Activated CD4-positive, alpha-beta T cell treated with anti-CD3 and anti-CD28 coated beads, Interleukin-2, amount 10 ng/mL, durations not matched to agents 7 days and 5 days (primary cell): ENCODE measurements at regions not wholly inside any gene's neighbourhood (a gene's known extent, or its start where the extent isn't known, plus 50 kb on each side); places are given as distances from the start of the nearest gene placed in this dataset.

Experiments
- CTCF ChIA-PET: fragments of 350-600 bp; sonication (Branson Sonifier 250); formaldehyde crosslinking; loops from one replicate; lab custom pipeline; 2021; ENCODE audit warnings: antibody characterized with exemption; lab: Charles Lee
- POLR2A ChIA-PET: fragments of 350-600 bp; sonication (Branson Sonifier 250); formaldehyde crosslinking; loops from one replicate; lab custom pipeline; 2021; ENCODE audit warnings: antibody characterized with exemption; lab: Charles Lee
- DNase-seq: peaks from one replicate; pipeline ENCODE4 v3.0.0-alpha.2; 2020
- H3K27ac Mint-ChIP-seq: one replicate; pipeline ENCODE4 v1.8.0; 2021; ENCODE audit warnings: mild to moderate bottlenecking, moderate library complexity, mixed read lengths
- H3K27me3 Mint-ChIP-seq: one replicate; pipeline ENCODE4 v1.8.0; 2021; ENCODE audit warnings: mixed read lengths
- H3K36me3 Mint-ChIP-seq: one replicate; pipeline ENCODE4 v1.8.0; 2021; ENCODE audit warnings: low read depth, mixed read lengths
- H3K4me1 Mint-ChIP-seq: one replicate; pipeline ENCODE4 v1.8.0; 2021; ENCODE audit warnings: mixed read lengths
- H3K4me3 Mint-ChIP-seq: one replicate; pipeline ENCODE4 v1.8.0; 2021; ENCODE audit warnings: mild to moderate bottlenecking, moderate library complexity, mixed read lengths
- H3K9me3 Mint-ChIP-seq: one replicate; pipeline ENCODE4 v1.8.0; 2021; ENCODE audit warnings: mixed read lengths

- no peaks in the 10 kb centered on the region for H3K9me3 Mint-ChIP-seq
These were observed 939.5 kb upstream of the CHAC2 start for GRCh38 chr2:52828112-52828511.

GRCh38 chr2:52821631-52822030 lies 946.0 kb upstream of the CHAC2 start:
- no peak overlapping the region for H3K27ac Mint-ChIP-seq
- CTCF ChIA-PET = no interaction called here

More at GRCh38 chr2:52828112-52828511, 939.5 kb upstream of the CHAC2 start:
- ChIA-PET CTCF (no interaction called here), POLR2A (no interaction called here)
- Mint-ChIP-seq H3K4me1 (no peaks in the 10 kb centered on the region), H3K27ac (no peak overlapping the region), H3K27me3 (no peaks in the 10 kb centered on the region), H3K4me3 (no peak overlapping the region), H3K36me3 (no peaks in the 10 kb centered on the region)
- DNase-seq = no peak

GRCh38 chr2:52818958-52819357 lies 948.6 kb upstream of the CHAC2 start:
- H3K4me1 Mint-ChIP-seq = no peaks in the 10 kb centered on the region
- ChIA-PET POLR2A (no interaction called here), CTCF (no interaction called here)
- H3K27ac Mint-ChIP-seq = no peak overlapping the region
- peaks cover 5% of the 10 kb centered on the region for H3K9me3 Mint-ChIP-seq
- no peaks in the 10 kb centered on the region for H3K27me3 Mint-ChIP-seq
- no peaks in the 10 kb centered on the region for H3K36me3 Mint-ChIP-seq
- no peak for DNase-seq
- no peak overlapping the region for H3K4me3 Mint-ChIP-seq

More at GRCh38 chr2:52821631-52822030, 946.0 kb upstream of the CHAC2 start:
- Mint-ChIP-seq H3K9me3 (no peaks in the 10 kb centered on the region), H3K4me3 (no peak overlapping the region), H3K36me3 (no peaks in the 10 kb centered on the region), H3K27me3 (no peaks in the 10 kb centered on the region), H3K4me1 (no peaks in the 10 kb centered on the region)
- POLR2A ChIA-PET = no interaction called here
- DNase-seq = no peak

- H3K36me3 Mint-ChIP-seq = no peaks in the 10 kb centered on the region
- no peak overlapping the region for H3K4me3 Mint-ChIP-seq
- no peaks in the 10 kb centered on the region for H3K27me3 Mint-ChIP-seq
- H3K27ac Mint-ChIP-seq = no peak overlapping the region
- peaks cover 8% of the 10 kb centered on the region for H3K9me3 Mint-ChIP-seq
- no peak for DNase-seq
- H3K4me1 Mint-ChIP-seq = no peaks in the 10 kb centered on the region
- POLR2A ChIA-PET = no interaction called here
- CTCF ChIA-PET = no interaction called here
These were observed 957.1 kb upstream of the CHAC2 start for GRCh38 chr2:52810460-52810859.

- no peaks in the 10 kb centered on the region for H3K36me3 Mint-ChIP-seq
- ChIA-PET POLR2A (no interaction called here), CTCF (no interaction called here)
- no peak overlapping the region for H3K27ac Mint-ChIP-seq
- H3K4me1 Mint-ChIP-seq = no peaks in the 10 kb centered on the region
- peaks cover 2% of the 10 kb centered on the region for H3K9me3 Mint-ChIP-seq
- DNase-seq = no peak
- no peaks in the 10 kb centered on the region for H3K27me3 Mint-ChIP-seq
- H3K4me3 Mint-ChIP-seq = no peak overlapping the region
These were observed 961.6 kb upstream of the CHAC2 start for GRCh38 chr2:52805901-52806410.

GRCh38 chr2:52794581-52794980 lies 973.0 kb upstream of the CHAC2 start:
- POLR2A ChIA-PET = no interaction called here
- CTCF ChIA-PET = no interaction called here
- peaks cover 8% of the 10 kb centered on the region for H3K9me3 Mint-ChIP-seq
- no peak overlapping the region for H3K4me3 Mint-ChIP-seq
- H3K27ac Mint-ChIP-seq = no peak overlapping the region
- H3K27me3 Mint-ChIP-seq = no peaks in the 10 kb centered on the region
- DNase-seq = no peak
- H3K4me1 Mint-ChIP-seq = no peaks in the 10 kb centered on the region
- H3K36me3 Mint-ChIP-seq = no peaks in the 10 kb centered on the region

- Mint-ChIP-seq H3K9me3 (peaks cover under 1% of the 10 kb centered on the region), H3K4me3 (no peak overlapping the region)
- CTCF ChIA-PET = interaction anchor here (0.6 kb wide), 1 partner anchor 1058 kb away, joined by 4 read pairs; no protein-coding TSS in a partner anchor
These were observed 988.2 kb upstream of the CHAC2 start for GRCh38 chr2:52779446-52779845.

GRCh38 chr2:52776571-52776970 lies 991.0 kb upstream of the CHAC2 start:
- Mint-ChIP-seq H3K27ac (no peak overlapping the region), H3K36me3 (no peaks in the 10 kb centered on the region), H3K4me3 (no peak overlapping the region), H3K27me3 (no peaks in the 10 kb centered on the region), H3K9me3 (peaks cover 6% of the 10 kb centered on the region), H3K4me1 (no peaks in the 10 kb centered on the region)
- POLR2A ChIA-PET = no interaction called here
- no peak for DNase-seq
- CTCF ChIA-PET = no interaction called here

More at GRCh38 chr2:52779446-52779845, 988.2 kb upstream of the CHAC2 start:
- Mint-ChIP-seq H3K36me3 (no peaks in the 10 kb centered on the region), H3K27me3 (no peaks in the 10 kb centered on the region), H3K27ac (no peak overlapping the region), H3K4me1 (no peaks in the 10 kb centered on the region)
- no peak for DNase-seq
- POLR2A ChIA-PET = no interaction called here

- Mint-ChIP-seq H3K36me3 (no peaks in the 10 kb centered on the region), H3K4me1 (no peaks in the 10 kb centered on the region), H3K27me3 (no peaks in the 10 kb centered on the region), H3K4me3 (no peak overlapping the region), H3K27ac (no peak overlapping the region), H3K9me3 (peaks cover 7% of the 10 kb centered on the region)
- no peak for DNase-seq
- ChIA-PET POLR2A (no interaction called here), CTCF (no interaction called here)
These were observed 991.9 kb upstream of the CHAC2 start for GRCh38 chr2:52775674-52776073.

- no peak overlapping the region for H3K27ac Mint-ChIP-seq
- H3K4me1 Mint-ChIP-seq = no peaks in the 10 kb centered on the region
- no peaks in the 10 kb centered on the region for H3K36me3 Mint-ChIP-seq
- DNase-seq = no peak
- no peak overlapping the region for H3K4me3 Mint-ChIP-seq
- no peaks in the 10 kb centered on the region for H3K27me3 Mint-ChIP-seq
- ChIA-PET CTCF (interaction anchor here (1.0 kb wide), 1 partner anchor 9 kb away, joined by 3 read pairs; no protein-coding TSS in a partner anchor), POLR2A (no interaction called here)
- peaks cover 6% of the 10 kb centered on the region for H3K9me3 Mint-ChIP-seq
These were observed 1001.9 kb upstream of the CHAC2 start for GRCh38 chr2:52765735-52766134.

- DNase-seq = no peak
- ChIA-PET CTCF (no interaction called here), POLR2A (no interaction called here)
- Mint-ChIP-seq H3K9me3 (peaks cover 9% of the 10 kb centered on the region), H3K4me1 (no peaks in the 10 kb centered on the region), H3K4me3 (no peak overlapping the region), H3K27ac (no peak overlapping the region), H3K36me3 (no peaks in the 10 kb centered on the region), H3K27me3 (no peaks in the 10 kb centered on the region)
These were observed 1017.8 kb upstream of the CHAC2 start for GRCh38 chr2:52749764-52750163.

GRCh38 chr2:52745144-52745543 lies 1022.5 kb upstream of the CHAC2 start:
- CTCF ChIA-PET = no interaction called here
- no peak for DNase-seq
- H3K27me3 Mint-ChIP-seq = no peaks in the 10 kb centered on the region
- no peaks in the 10 kb centered on the region for H3K4me1 Mint-ChIP-seq
- H3K36me3 Mint-ChIP-seq = no peaks in the 10 kb centered on the region
- H3K27ac Mint-ChIP-seq = no peak overlapping the region
- POLR2A ChIA-PET = no interaction called here
- H3K4me3 Mint-ChIP-seq = no peak overlapping the region
- H3K9me3 Mint-ChIP-seq = peaks cover 9% of the 10 kb centered on the region

GRCh38 chr2:52732849-52733395 lies 1034.7 kb upstream of the CHAC2 start:
- Mint-ChIP-seq H3K27me3 (no peaks in the 10 kb centered on the region), H3K9me3 (peaks cover 8% of the 10 kb centered on the region), H3K4me3 (no peak overlapping the region), H3K27ac (no peak overlapping the region), H3K4me1 (no peaks in the 10 kb centered on the region), H3K36me3 (no peaks in the 10 kb centered on the region)
- DNase-seq = no peak
- CTCF ChIA-PET = no interaction called here
- POLR2A ChIA-PET = no interaction called here

- peaks cover 18% of the 10 kb centered on the region for H3K9me3 Mint-ChIP-seq
- no peak overlapping the region for H3K4me3 Mint-ChIP-seq
- no peak for DNase-seq
- H3K27ac Mint-ChIP-seq = no peak overlapping the region
- H3K36me3 Mint-ChIP-seq = no peaks in the 10 kb centered on the region
- POLR2A ChIA-PET = no interaction called here
- H3K4me1 Mint-ChIP-seq = no peaks in the 10 kb centered on the region
- CTCF ChIA-PET = no interaction called here
- no peaks in the 10 kb centered on the region for H3K27me3 Mint-ChIP-seq
These were observed 1043.0 kb upstream of the CHAC2 start for GRCh38 chr2:52724585-52724984.
